ENCODE measurements at regions not wholly inside any gene's neighbourhood (a gene's known extent, or its start where the extent isn't known, plus 50 kb on each side); places are given as distances from the start of the nearest gene placed in this dataset.

DNA sequence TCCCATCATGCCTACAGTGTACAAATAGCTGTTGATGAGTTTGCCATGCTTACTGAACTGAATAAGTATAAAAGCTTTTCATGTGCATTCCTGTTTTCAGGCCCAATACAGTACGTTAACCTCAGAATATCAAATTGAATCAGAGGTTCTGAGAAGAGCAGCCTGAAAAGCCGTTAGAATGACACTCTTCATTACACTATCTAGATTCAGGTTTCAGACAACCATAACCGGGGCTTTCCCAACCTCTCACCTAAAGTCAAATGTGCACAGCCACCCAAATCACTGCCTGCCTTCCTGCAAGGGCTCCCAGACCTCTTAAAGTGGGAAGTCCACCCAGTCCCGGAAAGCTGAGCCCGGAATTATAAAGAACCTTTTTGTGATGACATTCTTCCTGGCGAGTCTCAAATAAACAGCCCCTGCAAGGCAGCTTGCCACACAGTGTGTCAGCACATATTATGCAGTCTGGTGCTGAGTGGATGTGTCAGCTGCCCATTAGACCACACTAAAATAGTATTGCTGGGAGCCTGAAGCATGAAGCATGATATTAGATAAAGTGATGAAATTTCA is 245.8 kb downstream of the TLE4 start:
- TF ChIP-seq POLR2AphosphoS5 (IDR thresholded peaks at IDR 0.05; ENCODE audit: low read depth, low read length) (no peak), REST (IDR thresholded peaks at IDR 0.05; ENCODE audit: insufficient read depth in 1 of 2, low read depth in 2 of 2, low read length in 2 of 2) (no peak), TAF1 (IDR thresholded peaks at IDR 0.05; ENCODE audit: borderline replicate concordance, insufficient read depth, low read length) (no peak), SIN3A (IDR thresholded peaks at IDR 0.05; ENCODE audit: borderline replicate concordance, insufficient read depth, low read length) (no peak)
